Ascending aorta (tissue), 2 donors: ENCODE measurements at regions not wholly inside any gene's neighbourhood (a gene's known extent, or its start where the extent isn't known, plus 50 kb on each side); places are given as distances from the start of the nearest gene placed in this dataset.
A peak's percentile ranks its signal among the peaks of the same experiment; 100 is the strongest.
"Not testable (repeated sequence)": the region's sequence is repeated elsewhere in the genome, so short reads cannot be mapped to it uniquely, and the experiment has no call there.

ENCODE experiments used
- DNase-seq, 2 donors: peaks; one replicate each; pipeline ENCODE4 v3.0.0-alpha.2; 2019; ENCODE audit warnings: low spot score in 2 of 2
- H3K27ac ChIP-seq, 2 donors: fragments of 200-600 bp; sonication (generic); one replicate each; pipeline ENCODE4 v1.5.1; 2016 to 2017; ENCODE audit warnings: mild to moderate bottlenecking in 1 of 2
- H3K27me3 ChIP-seq: fragments of 200-600 bp; sonication (generic); one replicate; pipeline ENCODE4 v1.5.1; 2017
- H3K36me3 ChIP-seq, 2 donors: fragments of 200-600 bp; sonication (generic); one replicate each; pipeline ENCODE4 v1.5.1; 2016
- H3K4me1 ChIP-seq, 2 donors: fragments of 200-600 bp; sonication (generic); one replicate each; pipeline ENCODE4 v1.5.1; 2016 to 2017; ENCODE audit warnings: mild to moderate bottlenecking in 1 of 2
- H3K4me3 ChIP-seq, 2 donors: fragments of 200-600 bp; sonication (generic); one replicate each; pipeline ENCODE4 v1.5.1; 2016 to 2017; ENCODE audit warnings: mild to moderate bottlenecking in 1 of 2
- H3K9me3 ChIP-seq, 2 donors: fragments of 200-600 bp; sonication (generic); one replicate each; pipeline ENCODE4 v1.5.1; 2016
- CTCF ChIP-seq, 3 experiments: fragments of 200-600 bp in 2 of 3; fragments of 450-650 bp in 1 of 3; sonication (generic) in 2 of 3; IDR thresholded peaks; one replicate each; pipeline ENCODE4 v1.5.1; 2016 to 2019; ENCODE audit warnings: antibody characterized with exemption in 3 of 3, mild to moderate bottlenecking in 1 of 3, moderate library complexity in 1 of 3
- intact Hi-C: fragments of 100-400 bp; cut with DNase I; formaldehyde crosslinking; loops from one replicate; pipeline ENCODE4 v1.15.1; 2023

DNA sequence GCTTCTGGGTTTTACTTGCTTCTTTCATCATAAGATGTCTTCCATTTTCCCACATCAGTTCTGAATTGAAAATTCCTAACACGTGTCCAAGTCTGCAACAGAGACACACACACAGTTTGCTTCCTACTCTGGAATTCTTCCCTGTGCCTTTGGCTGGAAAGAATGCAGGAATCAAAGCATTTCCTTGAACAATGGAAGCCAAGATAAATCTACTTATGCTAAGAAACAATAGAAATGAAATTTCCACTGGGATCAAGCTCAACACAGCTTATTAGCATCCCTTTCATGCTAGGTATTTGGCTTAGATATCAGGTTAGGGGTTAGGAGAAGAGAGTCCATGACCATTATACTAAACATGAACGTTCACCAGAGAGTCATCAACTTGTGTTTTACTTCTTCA, 101.1 kb upstream of the SCAF8 start:
- no peak for TF ChIP-seq CTCF (IDR thresholded peaks at IDR 0.05)
- H3K36me3 ChIP-seq: no peaks in the 10 kb centered on the region
- no peak for DNase-seq
- no peaks in the 10 kb centered on the region for H3K4me1 ChIP-seq
- no peaks in the 10 kb centered on the region for H3K27me3 ChIP-seq
- intact Hi-C loops: no loop called here
- no peak overlapping the region for H3K4me3 ChIP-seq
- H3K27ac ChIP-seq: no peak overlapping the region
- peaks cover 0 to 7% of the 10 kb centered on the region in 2 donors for H3K9me3 ChIP-seq

- Histone ChIP-seq H3K27me3 (no peaks in the 10 kb centered on the region), H3K9me3 (peaks cover 0 to 7% of the 10 kb centered on the region in 2 donors), H3K27ac (no peak overlapping the region), H3K36me3 (no peaks in the 10 kb centered on the region), H3K4me1 (no peaks in the 10 kb centered on the region), H3K4me3 (no peak overlapping the region)
- TF ChIP-seq CTCF (IDR thresholded peaks at IDR 0.05): no peak
- intact Hi-C loops: no loop called here
- DNase-seq: no peak
Observed at GRCh38 chr6:154637392-154637791, 95.8 kb upstream of the SCAF8 start.

DNA sequence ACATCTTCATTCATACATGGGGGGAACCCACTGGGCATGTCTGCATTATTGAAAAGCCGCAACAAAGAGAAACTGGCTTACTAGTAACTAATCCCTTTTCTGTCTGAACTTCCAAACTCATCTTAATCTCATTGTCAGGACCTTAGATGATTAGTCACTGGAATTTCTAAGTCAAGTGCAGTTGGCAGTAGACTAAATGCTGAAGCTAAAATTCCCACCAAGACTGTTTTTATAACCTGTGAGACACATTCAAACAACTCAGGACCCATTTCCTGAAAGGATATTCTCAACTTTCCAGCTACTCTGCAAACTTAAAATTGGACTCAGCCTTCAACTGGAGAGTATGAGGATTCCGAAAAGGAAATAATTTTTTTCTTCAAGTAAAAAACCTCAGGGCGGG, 94.8 kb upstream of the SCAF8 start:
- Histone ChIP-seq H3K27me3 (no peaks in the 10 kb centered on the region), H3K4me3 (no peak overlapping the region), H3K36me3 (no peaks in the 10 kb centered on the region), H3K4me1 (no peaks in the 10 kb centered on the region), H3K9me3 (peaks cover 0 to 2% of the 10 kb centered on the region in 2 donors), H3K27ac (no peak overlapping the region)
- intact Hi-C loops: no loop called here
- DNase-seq: no peak
- TF ChIP-seq CTCF (IDR thresholded peaks at IDR 0.05): no peak

DNA sequence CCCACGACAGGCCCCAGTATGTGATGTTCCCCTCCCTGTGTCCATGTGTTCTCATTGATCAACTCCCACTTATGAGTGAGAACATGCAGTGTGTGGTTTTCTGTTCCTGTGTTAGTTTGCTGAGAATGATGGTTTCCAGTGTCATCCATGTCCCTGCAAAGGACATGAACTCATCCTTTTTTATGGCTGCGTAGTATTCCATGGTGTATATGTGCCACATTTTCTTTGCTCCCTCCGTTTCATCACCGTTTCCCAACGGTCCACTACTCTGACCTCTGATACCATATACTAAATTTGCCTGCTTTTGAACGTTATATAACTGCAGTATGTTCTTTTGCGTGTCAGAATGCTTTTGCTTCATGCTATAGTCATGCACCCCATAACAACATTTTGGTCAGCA, 94.0 kb upstream of the SCAF8 start:
- H3K4me3 ChIP-seq, H3K27ac ChIP-seq, H3K27me3 ChIP-seq, H3K4me1 ChIP-seq, H3K36me3 ChIP-seq, intact Hi-C loops, DNase-seq, H3K9me3 ChIP-seq: not testable (repeated sequence)

- H3K4me1 ChIP-seq: peaks cover 3 to 6% of the 10 kb centered on the region in 2 donors
- no peak for DNase-seq
- intact Hi-C loops: no loop called here
- no peaks in the 10 kb centered on the region for H3K9me3 ChIP-seq
- no peaks in the 10 kb centered on the region for H3K27me3 ChIP-seq
- H3K27ac ChIP-seq: peak overlapping the region; percentile 27 to 84
- no peak for TF ChIP-seq CTCF (IDR thresholded peaks at IDR 0.05)
- H3K36me3 ChIP-seq: no peaks in the 10 kb centered on the region
- H3K4me3 ChIP-seq: no peak overlapping the region
Observed at GRCh38 chr6:154648188-154648887, 84.9 kb upstream of the SCAF8 start.

DNA sequence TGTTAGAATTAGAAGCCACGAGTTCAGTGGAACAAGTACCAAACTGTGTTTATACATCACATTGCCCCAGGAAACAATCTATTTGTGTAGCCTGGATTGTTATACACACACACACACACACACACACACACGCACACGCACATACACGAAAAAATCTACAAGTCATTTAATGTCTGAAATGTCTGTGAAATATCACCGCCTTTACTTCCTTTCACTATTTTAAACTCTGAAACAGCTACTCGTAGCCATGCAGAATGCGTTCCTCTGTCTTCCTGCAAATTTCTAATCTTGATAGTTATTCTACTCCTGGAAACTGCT, 84.4 kb upstream of the SCAF8 start:
- H3K4me1 ChIP-seq: peaks cover 4 to 8% of the 10 kb centered on the region in 2 donors
- DNase-seq: no peak
- no peaks in the 10 kb centered on the region for H3K9me3 ChIP-seq
- H3K27me3 ChIP-seq: no peaks in the 10 kb centered on the region
- H3K27ac ChIP-seq: peak overlapping the region; percentile 27 to 84
- no peak for TF ChIP-seq CTCF (IDR thresholded peaks at IDR 0.05)
- intact Hi-C loops: loop anchor here (1.0 kb wide), 1 partner anchor 239 kb away; no protein-coding TSS in a partner anchor
- H3K36me3 ChIP-seq: no peaks in the 10 kb centered on the region
- no peak overlapping the region for H3K4me3 ChIP-seq
